ENCODE measurements at regions not wholly inside any gene's neighbourhood (a gene's known extent, or its start where the extent isn't known, plus 50 kb on each side); places are given as distances from the start of the nearest gene placed in this dataset.

DNA sequence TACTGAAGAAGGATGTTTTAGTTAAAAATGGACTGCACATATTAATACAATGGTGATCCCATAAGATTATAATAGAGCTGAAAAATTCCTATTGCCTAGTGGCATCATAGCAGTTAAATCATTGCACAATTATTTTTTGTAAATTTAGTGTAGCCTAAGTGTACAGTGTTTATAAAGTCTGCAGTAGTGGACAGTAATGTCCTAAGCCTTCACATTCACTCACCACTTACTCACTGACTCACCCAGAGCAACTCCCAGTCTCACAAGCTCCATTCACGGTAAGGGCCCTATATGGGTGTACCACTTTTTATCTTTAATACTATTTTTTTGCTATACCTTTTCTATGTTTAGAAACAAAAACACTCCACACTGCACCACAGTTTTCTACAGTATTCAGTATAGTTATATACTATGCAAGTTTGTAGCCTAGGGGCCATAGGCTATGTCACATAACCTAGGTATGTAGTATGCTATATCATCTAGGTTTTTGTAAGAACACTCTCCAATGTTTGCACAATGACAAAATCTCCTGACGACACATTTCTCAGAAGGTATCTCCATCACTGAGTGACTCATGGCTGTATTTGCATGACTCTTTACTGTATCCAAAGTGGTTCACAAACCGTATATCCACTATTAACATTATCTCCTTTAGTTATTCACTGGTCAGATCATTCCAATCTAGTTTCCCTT, 536.0 kb downstream of the KLF12 start:
- no peaks in the 10 kb centered on the region for H3K9me3 ChIP-seq (ENCODE audit: control insufficient read depth in 2 of 2, low read length in 2 of 2)
- H3K36me3 ChIP-seq (ENCODE audit: control insufficient read depth, insufficient read depth, low read length): no peaks in the 10 kb centered on the region
- no peak overlapping the region for H3K4me3 Mint-ChIP-seq
- H3K27ac Mint-ChIP-seq: no peak overlapping the region
- peaks cover 0 to 8% (median 5%) of the 10 kb centered on the region in 4 donors for H3K4me1 Mint-ChIP-seq
- H3K9me3 Mint-ChIP-seq: peaks cover 0 to 2% (median 0%) of the 10 kb centered on the region in 7 donors
- no peak overlapping the region for H3K4me3 ChIP-seq (ENCODE audit: low read depth, low read length)
- H3K36me3 Mint-ChIP-seq: no peaks in the 10 kb centered on the region
- H3K27me3 Mint-ChIP-seq: peaks cover 4% of the 10 kb centered on the region
- no peaks in the 10 kb centered on the region for H3K27me3 ChIP-seq (ENCODE audit: control insufficient read depth, insufficient read depth, low read length)
- no peak overlapping the region for H3K27ac ChIP-seq (ENCODE audit: insufficient read depth, low read length, poor library complexity, severe bottlenecking)
- H3K4me1 ChIP-seq (ENCODE audit: control insufficient read depth, insufficient read depth, low read length, poor library complexity, severe bottlenecking): no peaks in the 10 kb centered on the region
- ATAC-seq (ENCODE audit: low read depth in 2 of 2) (no peak), DNase-seq (no peak)

DNA sequence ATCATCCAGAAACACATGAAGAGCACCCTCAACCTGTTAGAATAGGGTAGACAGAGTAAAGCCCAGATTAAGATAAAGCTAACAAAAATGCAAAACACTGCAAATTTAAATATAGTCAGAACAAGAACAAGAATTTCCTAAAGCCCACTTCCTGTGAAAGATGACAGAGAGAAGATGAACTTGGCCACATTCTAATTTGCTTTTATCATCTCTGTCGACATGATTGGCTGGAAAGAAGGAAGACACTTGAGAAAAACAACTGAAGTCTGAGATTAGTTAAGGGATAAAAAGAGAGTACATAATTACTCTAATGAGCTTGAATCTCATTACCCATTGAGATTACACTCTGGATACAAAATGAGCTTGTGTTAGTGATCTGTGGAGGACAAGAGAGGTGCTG, 537.6 kb downstream of the KLF5 start:
- DNase-seq: peak in 1 of 3 donors; percentile 34
- Mint-ChIP-seq H3K4me1 (peaks cover 0 to 8% (median 5%) of the 10 kb centered on the region in 4 donors), H3K36me3 (no peaks in the 10 kb centered on the region), H3K4me3 (no peak overlapping the region), H3K27ac (no peak overlapping the region), H3K9me3 (peaks cover 0 to 2% (median 0%) of the 10 kb centered on the region in 7 donors), H3K27me3 (peaks cover 4% of the 10 kb centered on the region)
- Histone ChIP-seq H3K9me3 (ENCODE audit: control insufficient read depth in 2 of 2, low read length in 2 of 2) (no peaks in the 10 kb centered on the region), H3K4me3 (ENCODE audit: low read depth, low read length) (no peak overlapping the region), H3K27me3 (ENCODE audit: control insufficient read depth, insufficient read depth, low read length) (no peaks in the 10 kb centered on the region), H3K27ac (ENCODE audit: insufficient read depth, low read length, poor library complexity, severe bottlenecking) (no peak overlapping the region), H3K4me1 (ENCODE audit: control insufficient read depth, insufficient read depth, low read length, poor library complexity, severe bottlenecking) (no peaks in the 10 kb centered on the region), H3K36me3 (ENCODE audit: control insufficient read depth, insufficient read depth, low read length) (no peaks in the 10 kb centered on the region)
- ATAC-seq (ENCODE audit: low read depth in 2 of 2): no peak

- H3K4me1 Mint-ChIP-seq: peaks cover 0 to 8% (median 5%) of the 10 kb centered on the region in 4 donors
- no peaks in the 10 kb centered on the region for H3K27me3 Mint-ChIP-seq
- ATAC-seq (ENCODE audit: low read depth in 2 of 2) (no peak), DNase-seq (no peak)
- no peak overlapping the region for H3K27ac ChIP-seq (ENCODE audit: insufficient read depth, low read length, poor library complexity, severe bottlenecking)
- H3K4me3 Mint-ChIP-seq: no peak overlapping the region
- no peaks in the 10 kb centered on the region for H3K27me3 ChIP-seq (ENCODE audit: control insufficient read depth, insufficient read depth, low read length)
- H3K9me3 Mint-ChIP-seq: no peaks in the 10 kb centered on the region
- no peaks in the 10 kb centered on the region for H3K4me1 ChIP-seq (ENCODE audit: control insufficient read depth, insufficient read depth, low read length, poor library complexity, severe bottlenecking)
- no peaks in the 10 kb centered on the region for H3K36me3 Mint-ChIP-seq
- H3K36me3 ChIP-seq (ENCODE audit: control insufficient read depth, insufficient read depth, low read length): no peaks in the 10 kb centered on the region
- H3K27ac Mint-ChIP-seq: no peak overlapping the region
- no peaks in the 10 kb centered on the region for H3K9me3 ChIP-seq (ENCODE audit: control insufficient read depth in 2 of 2, low read length in 2 of 2)
- H3K4me3 ChIP-seq (ENCODE audit: low read depth, low read length): no peak overlapping the region
Observed at GRCh38 chr13:73593199-73593765, 534.5 kb downstream of the KLF5 start.

- no peaks in the 10 kb centered on the region for H3K36me3 Mint-ChIP-seq
- no peaks in the 10 kb centered on the region for H3K9me3 Mint-ChIP-seq
- peaks cover 0 to 8% (median 5%) of the 10 kb centered on the region in 4 donors for H3K4me1 Mint-ChIP-seq
- Histone ChIP-seq H3K36me3 (ENCODE audit: control insufficient read depth, insufficient read depth, low read length) (no peaks in the 10 kb centered on the region), H3K9me3 (ENCODE audit: control insufficient read depth in 2 of 2, low read length in 2 of 2) (no peaks in the 10 kb centered on the region), H3K4me3 (ENCODE audit: low read depth, low read length) (no peak overlapping the region), H3K27ac (ENCODE audit: insufficient read depth, low read length, poor library complexity, severe bottlenecking) (no peak overlapping the region), H3K27me3 (ENCODE audit: control insufficient read depth, insufficient read depth, low read length) (no peaks in the 10 kb centered on the region), H3K4me1 (ENCODE audit: control insufficient read depth, insufficient read depth, low read length, poor library complexity, severe bottlenecking) (no peaks in the 10 kb centered on the region)
- DNase-seq: no peak
- H3K4me3 Mint-ChIP-seq: no peak overlapping the region
- no peak overlapping the region for H3K27ac Mint-ChIP-seq
- H3K27me3 Mint-ChIP-seq: no peaks in the 10 kb centered on the region
- no peak for ATAC-seq (ENCODE audit: low read depth in 2 of 2)
Observed at GRCh38 chr13:73591861-73592260, 533.1 kb downstream of the KLF5 start.

DNA sequence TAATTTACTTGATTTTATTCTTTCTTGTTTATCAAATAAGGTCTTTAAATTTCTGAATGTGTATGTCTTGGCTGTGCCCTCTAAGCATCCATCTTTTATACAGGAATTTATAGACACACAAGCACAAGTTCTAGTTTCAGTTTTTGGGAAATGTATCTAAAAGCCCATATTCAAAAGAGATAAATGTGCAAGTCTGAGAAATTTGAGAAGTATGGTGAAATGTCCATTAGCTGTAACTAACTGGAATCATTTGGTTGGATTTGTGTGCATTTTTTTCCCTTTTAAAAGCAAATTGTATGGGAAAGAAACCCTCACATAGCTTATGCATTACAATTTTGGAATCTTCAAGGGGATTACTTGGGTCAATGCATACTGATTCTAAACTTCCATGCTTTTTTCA, 532.0 kb downstream of the KLF5 start:
- no peaks in the 10 kb centered on the region for H3K36me3 ChIP-seq (ENCODE audit: control insufficient read depth, insufficient read depth, low read length)
- no peaks in the 10 kb centered on the region for H3K27me3 Mint-ChIP-seq
- H3K4me1 ChIP-seq (ENCODE audit: control insufficient read depth, insufficient read depth, low read length, poor library complexity, severe bottlenecking): no peaks in the 10 kb centered on the region
- H3K27ac Mint-ChIP-seq: no peak overlapping the region
- no peaks in the 10 kb centered on the region for H3K27me3 ChIP-seq (ENCODE audit: control insufficient read depth, insufficient read depth, low read length)
- no peak overlapping the region for H3K4me3 Mint-ChIP-seq
- H3K27ac ChIP-seq (ENCODE audit: insufficient read depth, low read length, poor library complexity, severe bottlenecking): no peak overlapping the region
- DNase-seq (no peak), ATAC-seq (ENCODE audit: low read depth in 2 of 2) (no peak)
- H3K4me1 Mint-ChIP-seq: peaks cover 0 to 2% (median 0%) of the 10 kb centered on the region in 4 donors
- no peaks in the 10 kb centered on the region for H3K36me3 Mint-ChIP-seq
- H3K9me3 Mint-ChIP-seq: peaks cover 0 to 6% (median 0%) of the 10 kb centered on the region in 7 donors
- peaks cover 0 to 2% of the 10 kb centered on the region in 2 experiments for H3K9me3 ChIP-seq (ENCODE audit: control insufficient read depth in 2 of 2, low read length in 2 of 2)
- H3K4me3 ChIP-seq (ENCODE audit: low read depth, low read length): no peak overlapping the region

DNA sequence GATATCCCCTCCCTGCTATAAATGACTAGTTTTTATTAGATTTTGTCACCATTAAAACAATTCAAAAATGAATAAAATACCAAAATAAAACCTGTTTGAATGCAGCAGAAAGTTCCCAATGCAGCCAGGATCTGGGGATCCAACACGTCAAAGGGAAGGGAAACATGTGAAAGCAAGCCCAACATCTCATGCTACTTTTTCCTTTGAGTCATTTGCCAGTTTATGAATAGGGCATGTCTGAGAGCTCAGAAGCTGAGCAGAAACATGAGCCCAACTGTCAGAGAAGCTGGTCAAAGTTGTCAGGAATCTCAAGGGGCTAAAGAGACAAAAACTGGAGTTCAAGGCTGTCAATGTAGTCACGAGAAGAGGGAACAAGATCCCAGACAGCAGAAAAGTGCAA, 526.4 kb downstream of the KLF5 start:
- Histone ChIP-seq H3K27ac (ENCODE audit: insufficient read depth, low read length, poor library complexity, severe bottlenecking) (no peak overlapping the region), H3K36me3 (ENCODE audit: control insufficient read depth, insufficient read depth, low read length) (no peaks in the 10 kb centered on the region), H3K4me1 (ENCODE audit: control insufficient read depth, insufficient read depth, low read length, poor library complexity, severe bottlenecking) (no peaks in the 10 kb centered on the region), H3K4me3 (ENCODE audit: low read depth, low read length) (no peak overlapping the region), H3K27me3 (ENCODE audit: control insufficient read depth, insufficient read depth, low read length) (no peaks in the 10 kb centered on the region), H3K9me3 (ENCODE audit: control insufficient read depth in 2 of 2, low read length in 2 of 2) (peaks cover 0 to 5% of the 10 kb centered on the region in 2 experiments)
- H3K27me3 Mint-ChIP-seq: peaks cover 5% of the 10 kb centered on the region
- no peak overlapping the region for H3K27ac Mint-ChIP-seq
- no peak for DNase-seq
- H3K4me1 Mint-ChIP-seq: peaks cover 0 to 2% (median 0%) of the 10 kb centered on the region in 4 donors
- H3K4me3 Mint-ChIP-seq: no peak overlapping the region
- no peaks in the 10 kb centered on the region for H3K36me3 Mint-ChIP-seq
- ATAC-seq (ENCODE audit: low read depth in 2 of 2): no peak
- H3K9me3 Mint-ChIP-seq: peaks cover 0 to 6% (median 1%) of the 10 kb centered on the region in 7 donors

GRCh38 chr13:73583331-73583730, 524.5 kb downstream of the KLF5 start:
- Mint-ChIP-seq H3K9me3 (peaks cover 0 to 6% (median 1%) of the 10 kb centered on the region in 7 donors), H3K27ac (no peak overlapping the region), H3K27me3 (peaks cover 5% of the 10 kb centered on the region), H3K4me3 (no peak overlapping the region), H3K36me3 (no peaks in the 10 kb centered on the region), H3K4me1 (peaks cover 0 to 2% (median 0%) of the 10 kb centered on the region in 4 donors)
- Histone ChIP-seq H3K4me3 (ENCODE audit: low read depth, low read length) (no peak overlapping the region), H3K9me3 (ENCODE audit: control insufficient read depth in 2 of 2, low read length in 2 of 2) (peaks cover 0 to 5% of the 10 kb centered on the region in 2 experiments), H3K27me3 (ENCODE audit: control insufficient read depth, insufficient read depth, low read length) (no peaks in the 10 kb centered on the region), H3K36me3 (ENCODE audit: control insufficient read depth, insufficient read depth, low read length) (no peaks in the 10 kb centered on the region), H3K27ac (ENCODE audit: insufficient read depth, low read length, poor library complexity, severe bottlenecking) (no peak overlapping the region), H3K4me1 (ENCODE audit: control insufficient read depth, insufficient read depth, low read length, poor library complexity, severe bottlenecking) (no peaks in the 10 kb centered on the region)
- ATAC-seq (ENCODE audit: low read depth in 2 of 2) (no peak), DNase-seq (no peak)

All from CD4-positive, CD25-positive, alpha-beta regulatory T cell (primary cell).